ENCODE measurements at regions not wholly inside any gene's neighbourhood (a gene's known extent, or its start where the extent isn't known, plus 50 kb on each side); places are given as distances from the start of the nearest gene placed in this dataset.

- TF ChIP-seq EZH2phosphoT487 (IDR thresholded peaks at IDR 0.05; ENCODE audit: insufficient read depth, low read depth) (no peak), EZH2 (IDR thresholded peaks at IDR 0.05; ENCODE audit: insufficient read depth, poor library complexity, severe bottlenecking) (no peak)
These were observed 279.3 kb upstream of the LRRC7 start for GRCh38 chr1:69288416-69288815.

Measured in GM23248 (cell line).